GM12878 (cell line): ENCODE measurements at regions not wholly inside any gene's neighbourhood (a gene's known extent, or its start where the extent isn't known, plus 50 kb on each side); places are given as distances from the start of the nearest gene placed in this dataset.

ENCODE experiments used
- ATAC-seq: fragments of 200-7000 bp; cut with Tn5 transposase; 3 replicates; pipeline ENCODE4 v1.9.1; 2020; ENCODE audit warnings: mild to moderate bottlenecking, moderate library complexity
- BruUV-seq: library from RNA; stranded (reverse); fragments of 400-500 nt; replicated peaks from 2 replicates; lab custom pipeline; 2021; lab: Mats Ljungman, UMichigan
- CTCF ChIA-PET: fragments of 300-600 bp; sonication (Branson Sonifier 250); formaldehyde crosslinking; extraction: SDS; loops from one replicate; lab custom pipeline; 2021; ENCODE audit warnings: inconsistent platforms; lab: Yijun Ruan, JAX
- POLR2A ChIA-PET: fragments of 350-600 bp; formaldehyde crosslinking; extraction: SDS; loops from one replicate; lab custom pipeline; 2021; ENCODE audit warnings: inconsistent platforms; lab: Charles Lee
- RAD21 ChIA-PET: fragments of 300-600 bp; sonication (Branson Sonifier 250); formaldehyde crosslinking; loops from one replicate; lab custom pipeline; 2023; ENCODE audit warnings: antibody characterized with exemption; ENCODE audit not compliant: unreplicated experiment; lab: Charles Lee
- SMC1A ChIA-PET: fragments of 300-600 bp; sonication (Branson Sonifier 250); formaldehyde crosslinking; loops from one replicate; lab custom pipeline; 2023; ENCODE audit not compliant: unreplicated experiment, uncharacterized antibody; lab: Charles Lee
- DNase-seq: peaks from one replicate; pipeline ENCODE4 v3.0.0-alpha.2; 2011; ENCODE audit warnings: low read depth, low spot score
- FAIRE-seq: peaks from 3 replicates; lab custom pipeline; 2011; peaks lifted over from hg19 to GRCh38; lab: Jason Lieb, UNC
- H2AFZ ChIP-seq: 2 replicates; pipeline ENCODE4 v1.6.0; 2011; ENCODE audit warnings: low read depth, low read length, control low read depth; ENCODE audit not compliant: control insufficient read depth
- H3K27ac ChIP-seq: 2 replicates; pipeline ENCODE4 v1.5.1; 2011; ENCODE audit warnings: control low read depth; ENCODE audit not compliant: control insufficient read depth, insufficient read depth
- H3K27me3 ChIP-seq, 2 experiments: replicated peaks in 1 of 2; 2 replicates each; pipeline versions ENCODE4 v1.6.0 to v1.6.1; 2011; ENCODE audit warnings: low read length in 1 of 2; ENCODE audit not compliant: control insufficient read depth in 2 of 2, insufficient read depth in 2 of 2
- H3K36me3 ChIP-seq, 2 experiments: 2 replicates each; pipeline ENCODE4 v1.5.1; 2011; ENCODE audit warnings: low read length in 1 of 2; ENCODE audit not compliant: control insufficient read depth in 2 of 2, insufficient read depth in 2 of 2
- H3K4me1 ChIP-seq: 2 replicates; pipeline ENCODE4 v1.6.1; 2011; ENCODE audit warnings: mild to moderate bottlenecking, low read length, moderate library complexity, mixed read lengths; ENCODE audit not compliant: control insufficient read depth, insufficient read depth
- H3K4me2 ChIP-seq: 2 replicates; pipeline ENCODE4 v1.6.0; 2011; ENCODE audit warnings: control low read depth; ENCODE audit not compliant: control insufficient read depth, insufficient read depth
- H3K4me3 ChIP-seq: fragments of 200-600 bp; sonication (generic); 2 replicates; pipeline ENCODE4 v1.5.1; 2016
- H3K79me2 ChIP-seq: 2 replicates; pipeline ENCODE4 v1.6.0; 2011; ENCODE audit warnings: low read length; ENCODE audit not compliant: control insufficient read depth, insufficient read depth
- H3K9ac ChIP-seq: 2 replicates; pipeline ENCODE4 v1.8.0; 2011; ENCODE audit warnings: low read length, control low read depth, mixed read lengths; ENCODE audit not compliant: control insufficient read depth, insufficient read depth
- H3K9me3 ChIP-seq: replicated peaks from 3 replicates; pipeline ENCODE4 v1.5.1; 2011; ENCODE audit warnings: mild to moderate bottlenecking, low read length; ENCODE audit not compliant: control insufficient read depth, insufficient read depth
- H4K20me1 ChIP-seq: 2 replicates; pipeline ENCODE4 v1.6.0; 2011; ENCODE audit not compliant: control insufficient read depth, insufficient read depth
- BCL11A ChIP-seq: IDR thresholded peaks from 2 replicates; pipeline ENCODE4 v1.6.1; 2011; ENCODE audit warnings: low read depth, low read length
- CHD2 ChIP-seq: IDR thresholded peaks from 2 replicates; pipeline ENCODE4 v1.6.1; 2011; ENCODE audit warnings: low read depth, low read length, improper control_type of control experiment, borderline replicate concordance
- EZH2 ChIP-seq: IDR thresholded peaks from 2 replicates; pipeline ENCODE4 v1.6.1; 2012; ENCODE audit warnings: low read depth, mild to moderate bottlenecking, control low read depth, inconsistent platforms, low read length, borderline replicate concordance; ENCODE audit not compliant: control insufficient read depth
- HDAC2 ChIP-seq: fragments of 200-600 bp; sonication (generic); IDR thresholded peaks from 2 replicates; pipeline ENCODE4 v1.6.1; 2017
- HDGF ChIP-seq: fragments of 450-650 bp; IDR thresholded peaks from 2 replicates; pipeline ENCODE4 v1.6.1; 2016; ENCODE audit warnings: antibody characterized with exemption
- JUNB ChIP-seq: IDR thresholded peaks from 2 replicates; pipeline ENCODE4 v1.6.1; 2016; ENCODE audit warnings: antibody characterized with exemption, mild to moderate bottlenecking
- PRDM15 ChIP-seq: fragments of 450-650 bp; formaldehyde crosslinking; IDR thresholded peaks from 2 replicates; pipeline ENCODE4 v1.4.0; 2020; ENCODE audit warnings: mild to moderate bottlenecking, moderate library complexity
- RFX5 ChIP-seq: IDR thresholded peaks from 2 replicates; pipeline ENCODE4 v1.6.1; 2011; ENCODE audit warnings: low read depth, low read length, improper control_type of control experiment
- RUNX3 ChIP-seq: IDR thresholded peaks from 2 replicates; pipeline ENCODE4 v1.6.1; 2012; ENCODE audit warnings: low read length, inconsistent platforms
- SMAD5 ChIP-seq: IDR thresholded peaks from 2 replicates; pipeline ENCODE4 v1.6.1; 2016; ENCODE audit warnings: antibody characterized with exemption, low read depth
- TAF1 ChIP-seq: IDR thresholded peaks from 2 replicates; pipeline ENCODE4 v1.6.1; 2011; ENCODE audit warnings: mild to moderate bottlenecking, low read depth, low read length, borderline replicate concordance
- TBL1XR1 ChIP-seq: IDR thresholded peaks from 2 replicates; pipeline ENCODE4 v1.6.1; 2012; ENCODE audit warnings: low read depth, low read length, improper control_type of control experiment
- WGBS: methylation state at CpG from one replicate; pipeline ENCODE4 v1.1.6; 2016; ENCODE audit warnings: low lambda C conversion rate; ENCODE audit not compliant: insufficient replicate concordance, insufficient coverage; ENCODE audit errors: missing lambda C conversion rate; 5-methylcytosine and 5-hydroxymethylcytosine counted together
- in situ Hi-C: fragments of 300-500 bp; cut with MboI; formaldehyde crosslinking; loops from 9 replicates; pipeline ENCODE4 v1.14.3; 2018; ENCODE audit warnings: mixed read lengths
- intact Hi-C: fragments of 100-400 bp; cut with micrococcal nuclease; formaldehyde crosslinking; loops from one replicate; pipeline ENCODE4 v1.14.2; 2022; ENCODE audit not compliant: unreplicated experiment
- TF ChIP-seq, protein P1 (sequence below): fragments of 450-650 bp; IDR thresholded peaks from 2 replicates; pipeline ENCODE4 v1.6.1; 2017; ENCODE audit warnings: borderline replicate concordance
- TF ChIP-seq, protein P2 (sequence below): fragments of 450-650 bp; IDR thresholded peaks from 2 replicates; pipeline ENCODE4 v1.6.1; 2017; ENCODE audit warnings: mild to moderate bottlenecking, low read depth, inconsistent platforms; ENCODE audit not compliant: poor library complexity, severe bottlenecking

DNA sequence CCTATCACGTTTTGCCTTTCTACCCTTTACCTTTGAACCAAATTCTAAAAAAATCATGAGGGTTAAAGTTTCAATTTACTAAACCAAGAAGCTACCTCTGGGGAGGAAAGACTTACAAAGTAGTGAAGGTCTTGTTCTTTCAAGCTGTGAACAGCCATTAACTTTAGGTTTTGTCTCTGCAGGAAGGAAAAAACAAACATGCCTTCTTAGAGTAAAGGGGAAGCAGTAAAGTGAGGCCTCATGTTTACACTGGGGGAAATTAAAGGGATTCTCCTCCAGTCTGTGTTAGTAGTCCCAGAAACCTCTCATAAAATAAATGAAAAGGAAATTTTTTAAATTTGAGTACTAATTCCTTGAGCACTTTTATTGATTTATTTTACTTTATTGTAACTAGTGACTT, 780.2 kb upstream of the ADGRL2 start (continued):
- TF ChIP-seq PRDM15 (CRISPR knock-in tag) (no peak), EZH2 (no peak), RFX5 (no peak)

DNA sequence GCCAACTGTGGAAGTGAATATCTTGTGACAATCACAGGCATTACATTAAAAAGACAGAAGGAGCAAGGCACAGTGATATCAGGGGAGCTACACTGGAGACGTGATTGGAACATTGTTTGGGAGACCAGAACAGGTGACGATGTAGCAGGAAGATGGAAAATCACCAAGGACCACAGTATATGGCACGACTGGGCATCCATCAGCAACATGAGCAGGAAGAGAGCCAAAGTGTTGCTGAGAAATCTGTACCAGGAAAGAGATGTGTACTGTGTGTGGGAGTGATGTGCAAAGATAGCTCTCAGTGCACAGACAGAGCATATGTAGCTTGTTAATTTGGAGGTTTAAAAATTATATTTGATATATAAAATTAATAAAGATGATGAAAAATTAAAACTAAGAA, 790.6 kb upstream of the ADGRL2 start:
- RAD21 ChIA-PET: no interaction called here
- TF ChIP-seq, protein P1, sequence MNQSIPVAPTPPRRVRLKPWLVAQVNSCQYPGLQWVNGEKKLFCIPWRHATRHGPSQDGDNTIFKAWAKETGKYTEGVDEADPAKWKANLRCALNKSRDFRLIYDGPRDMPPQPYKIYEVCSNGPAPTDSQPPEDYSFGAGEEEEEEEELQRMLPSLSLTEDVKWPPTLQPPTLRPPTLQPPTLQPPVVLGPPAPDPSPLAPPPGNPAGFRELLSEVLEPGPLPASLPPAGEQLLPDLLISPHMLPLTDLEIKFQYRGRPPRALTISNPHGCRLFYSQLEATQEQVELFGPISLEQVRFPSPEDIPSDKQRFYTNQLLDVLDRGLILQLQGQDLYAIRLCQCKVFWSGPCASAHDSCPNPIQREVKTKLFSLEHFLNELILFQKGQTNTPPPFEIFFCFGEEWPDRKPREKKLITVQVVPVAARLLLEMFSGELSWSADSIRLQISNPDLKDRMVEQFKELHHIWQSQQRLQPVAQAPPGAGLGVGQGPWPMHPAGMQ: no peak
- TF ChIP-seq HDAC2 (no peak), TBL1XR1 (no peak), RUNX3 (no peak), TAF1 (no peak), SMAD5 (no peak), JUNB (no peak), BCL11A (no peak), HDGF (no peak), CHD2 (no peak)
- TF ChIP-seq, protein P2, sequence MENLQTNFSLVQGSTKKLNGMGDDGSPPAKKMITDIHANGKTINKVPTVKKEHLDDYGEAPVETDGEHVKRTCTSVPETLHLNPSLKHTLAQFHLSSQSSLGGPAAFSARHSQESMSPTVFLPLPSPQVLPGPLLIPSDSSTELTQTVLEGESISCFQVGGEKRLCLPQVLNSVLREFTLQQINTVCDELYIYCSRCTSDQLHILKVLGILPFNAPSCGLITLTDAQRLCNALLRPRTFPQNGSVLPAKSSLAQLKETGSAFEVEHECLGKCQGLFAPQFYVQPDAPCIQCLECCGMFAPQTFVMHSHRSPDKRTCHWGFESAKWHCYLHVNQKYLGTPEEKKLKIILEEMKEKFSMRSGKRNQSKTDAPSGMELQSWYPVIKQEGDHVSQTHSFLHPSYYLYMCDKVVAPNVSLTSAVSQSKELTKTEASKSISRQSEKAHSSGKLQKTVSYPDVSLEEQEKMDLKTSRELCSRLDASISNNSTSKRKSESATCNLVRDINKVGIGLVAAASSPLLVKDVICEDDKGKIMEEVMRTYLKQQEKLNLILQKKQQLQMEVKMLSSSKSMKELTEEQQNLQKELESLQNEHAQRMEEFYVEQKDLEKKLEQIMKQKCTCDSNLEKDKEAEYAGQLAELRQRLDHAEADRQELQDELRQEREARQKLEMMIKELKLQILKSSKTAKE: no peak

More for the DNA sequence above, 790.6 kb upstream of the ADGRL2 start:
- no peaks in the 10 kb centered on the region for H3K36me3 ChIP-seq
- BruUV-seq: no TSS peak
- H3K4me1 ChIP-seq: no peaks in the 10 kb centered on the region
- no peak overlapping the region for H3K9ac ChIP-seq
- H3K27ac ChIP-seq: no peak overlapping the region
- no peak for DNase-seq
- intact Hi-C loops: no loop called here
- SMC1A ChIA-PET: no interaction called here
- no peaks in the 10 kb centered on the region for H3K27me3 ChIP-seq
- no peak overlapping the region for H3K4me2 ChIP-seq
- POLR2A ChIA-PET: no interaction called here
- H3K4me3 ChIP-seq: no peak overlapping the region
- no peaks in the 10 kb centered on the region for H3K9me3 ChIP-seq
- H3K79me2 ChIP-seq: no peaks in the 10 kb centered on the region
- no peaks in the 10 kb centered on the region for H4K20me1 ChIP-seq
- H2AFZ ChIP-seq: no peak overlapping the region
- whole genome bisulfite sequencing: 8% methylated on average over 3 of the region's 3 CpGs
- no peak for FAIRE-seq
- ATAC-seq: no peak
- CTCF ChIA-PET: no interaction called here
- in situ Hi-C loops: no loop called here
